GM12892 (cell line): ENCODE measurements at regions not wholly inside any gene's neighbourhood (a gene's known extent, or its start where the extent isn't known, plus 50 kb on each side); places are given as distances from the start of the nearest gene placed in this dataset.

Source experiments
- POLR2A ChIP-seq: IDR thresholded peaks from 2 replicates; pipeline ENCODE4 v1.6.1; 2011; ENCODE audit warnings: low read depth, low read length, control low read depth
- POLR2AphosphoS5 ChIP-seq: IDR thresholded peaks from 2 replicates; pipeline ENCODE4 v1.6.1; 2011; ENCODE audit warnings: low read depth, low read length, control low read depth

DNA sequence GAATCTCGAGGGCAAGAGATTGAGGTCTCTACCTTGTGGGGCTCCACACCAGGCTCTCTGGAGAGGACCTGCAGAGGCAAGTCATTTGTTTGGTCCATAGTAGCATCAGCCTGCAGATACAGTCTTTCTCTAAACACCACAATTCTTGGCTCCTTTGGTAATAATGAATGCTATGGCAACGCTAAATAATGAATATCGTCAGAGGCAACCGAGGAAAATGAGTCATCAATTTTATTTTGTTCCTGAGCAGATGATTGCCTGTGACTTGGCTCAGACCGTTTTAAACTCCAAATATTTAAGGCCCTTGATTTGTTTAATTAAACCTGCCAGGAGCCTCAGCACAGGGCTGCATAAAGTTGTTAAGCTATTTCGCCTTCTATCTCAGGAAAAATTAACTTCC, 924.1 kb upstream of the TMEM132C start:
- no peak for TF ChIP-seq POLR2AphosphoS5
- no peak for TF ChIP-seq POLR2A
